OCI-LY1 (cell line): ENCODE measurements at regions not wholly inside any gene's neighbourhood (a gene's known extent, or its start where the extent isn't known, plus 50 kb on each side); places are given as distances from the start of the nearest gene placed in this dataset.

Experiments
- H2AFZ ChIP-seq: fragments of 200-600 bp; sonication (generic), shearing (Covaris generic); 2 replicates; pipeline ENCODE4 v1.6.0; 2014; ENCODE audit warnings: antibody characterized with exemption, mild to moderate bottlenecking, low read length
- H3F3A ChIP-seq: fragments of 200-600 bp; sonication (generic), shearing (Covaris generic); 2 replicates; pipeline ENCODE4 v1.6.0; 2014; ENCODE audit warnings: mild to moderate bottlenecking, antibody characterized with exemption, low read length, moderate library complexity; ENCODE audit not compliant: insufficient read depth
- H3K27ac ChIP-seq: fragments of 200-600 bp; sonication (generic); 2 replicates; pipeline ENCODE4 v1.5.1; 2014; ENCODE audit warnings: low read length, mixed run types, mild to moderate bottlenecking, low read depth; ENCODE audit not compliant: poor library complexity, severe bottlenecking
- H3K27me3 ChIP-seq: fragments of 200-600 bp; sonication (generic); 2 replicates; pipeline ENCODE4 v1.6.0; 2014; ENCODE audit warnings: antibody characterized with exemption, mild to moderate bottlenecking, low read length, moderate library complexity; ENCODE audit not compliant: insufficient read depth
- H3K36me3 ChIP-seq: fragments of 200-600 bp; sonication (generic); 2 replicates; pipeline ENCODE4 v1.6.1; 2014; ENCODE audit warnings: mild to moderate bottlenecking, antibody characterized with exemption, low read length, moderate library complexity, mixed read lengths; ENCODE audit not compliant: insufficient read depth
- H3K4me1 ChIP-seq: fragments of 200-600 bp; sonication (generic); 2 replicates; pipeline ENCODE4 v1.5.1; 2014; ENCODE audit warnings: mild to moderate bottlenecking, low read length, moderate library complexity; ENCODE audit not compliant: insufficient read depth, severe bottlenecking
- H3K4me2 ChIP-seq: fragments of 200-600 bp; sonication (generic), shearing (Covaris generic); 2 replicates; pipeline ENCODE4 v1.6.1; 2014; ENCODE audit warnings: low read length
- H3K4me3 ChIP-seq: fragments of 200-600 bp; sonication (generic); 2 replicates; pipeline ENCODE4 v1.5.1; 2014; ENCODE audit warnings: low read length, low read depth, mild to moderate bottlenecking, mixed read lengths; ENCODE audit not compliant: poor library complexity, severe bottlenecking
- H3K79me2 ChIP-seq: fragments of 200-600 bp; shearing (Covaris generic); 2 replicates; pipeline ENCODE4 v1.6.1; 2016; ENCODE audit warnings: mixed run types, low read length, mixed read lengths; ENCODE audit not compliant: insufficient read depth
- H3K9ac ChIP-seq: fragments of 200-600 bp; sonication (generic), shearing (Covaris generic); 2 replicates; pipeline ENCODE4 v1.6.1; 2014; ENCODE audit warnings: mild to moderate bottlenecking, low read length, mixed read lengths
- H3K9me2 ChIP-seq: fragments of 200-600 bp; sonication (generic), shearing (Covaris generic); 2 replicates; pipeline ENCODE4 v1.6.1; 2014; ENCODE audit warnings: low read depth, mild to moderate bottlenecking, low read length, mixed read lengths
- H3K9me3 ChIP-seq: fragments of 200-600 bp; shearing (Covaris generic); 2 replicates; pipeline ENCODE4 v1.6.1; 2014; ENCODE audit warnings: low read length, mixed read lengths
- H4K20me1 ChIP-seq: fragments of 200-600 bp; sonication (generic), shearing (Covaris generic); 2 replicates; pipeline ENCODE4 v1.6.0; 2016; ENCODE audit warnings: mild to moderate bottlenecking, low read length; ENCODE audit not compliant: insufficient read depth
- CTCF ChIP-seq: fragments of 200-600 bp; sonication (generic), shearing (Covaris generic); IDR thresholded peaks from 2 replicates; pipeline ENCODE4 v1.5.1; 2017; ENCODE audit warnings: mild to moderate bottlenecking, antibody characterized with exemption, low read length, moderate library complexity, mixed read lengths
- EZH2 ChIP-seq: fragments of 200-600 bp; sonication (generic), shearing (Covaris generic); IDR thresholded peaks from 2 replicates; pipeline ENCODE4 v1.8.0; 2017; ENCODE audit warnings: borderline replicate concordance, mixed run types, mild to moderate bottlenecking, antibody characterized with exemption, low read length, moderate library complexity, mixed read lengths

GRCh38 chr6:165846123-165846966 is 183.3 kb upstream of the PDE10A start:
- Histone ChIP-seq H3K4me3 (no peak overlapping the region), H3F3A (no peaks in the 10 kb centered on the region), H3K9me2 (no peaks in the 10 kb centered on the region), H3K79me2 (no peaks in the 10 kb centered on the region), H3K4me1 (no peaks in the 10 kb centered on the region), H3K4me2 (no peak overlapping the region), H2AFZ (no peak overlapping the region), H3K36me3 (no peaks in the 10 kb centered on the region), H3K9ac (no peak overlapping the region), H3K27me3 (no peaks in the 10 kb centered on the region), H3K9me3 (no peaks in the 10 kb centered on the region), H4K20me1 (no peaks in the 10 kb centered on the region), H3K27ac (no peak overlapping the region)
- no peak for TF ChIP-seq EZH2
- TF ChIP-seq CTCF: no peak

GRCh38 chr6:165845493-165845892 is 182.5 kb upstream of the PDE10A start:
- Histone ChIP-seq H3F3A (no peaks in the 10 kb centered on the region), H3K4me2 (no peak overlapping the region), H3K9me2 (no peaks in the 10 kb centered on the region), H3K4me3 (no peak overlapping the region), H3K4me1 (no peaks in the 10 kb centered on the region), H2AFZ (no peak overlapping the region), H3K27me3 (no peaks in the 10 kb centered on the region), H3K36me3 (no peaks in the 10 kb centered on the region), H3K79me2 (no peaks in the 10 kb centered on the region), H3K9me3 (no peaks in the 10 kb centered on the region), H4K20me1 (no peaks in the 10 kb centered on the region), H3K27ac (no peak overlapping the region), H3K9ac (no peak overlapping the region)
- TF ChIP-seq CTCF: no peak
- no peak for TF ChIP-seq EZH2

GRCh38 chr6:165844801-165845364 is 181.8 kb upstream of the PDE10A start:
- no peaks in the 10 kb centered on the region for H3K79me2 ChIP-seq
- H3K9ac ChIP-seq: no peak overlapping the region
- H2AFZ ChIP-seq: no peak overlapping the region
- no peaks in the 10 kb centered on the region for H4K20me1 ChIP-seq
- no peaks in the 10 kb centered on the region for H3F3A ChIP-seq
- H3K9me3 ChIP-seq: no peaks in the 10 kb centered on the region
- no peak overlapping the region for H3K27ac ChIP-seq
- no peak overlapping the region for H3K4me3 ChIP-seq
- no peaks in the 10 kb centered on the region for H3K9me2 ChIP-seq
- no peak overlapping the region for H3K4me2 ChIP-seq
- H3K36me3 ChIP-seq: no peaks in the 10 kb centered on the region
- H3K4me1 ChIP-seq: no peaks in the 10 kb centered on the region
- TF ChIP-seq EZH2 (no peak), CTCF (no peak)
- H3K27me3 ChIP-seq: no peaks in the 10 kb centered on the region
